OCI-LY1 (cell line): ENCODE measurements at regions not wholly inside any gene's neighbourhood (a gene's known extent, or its start where the extent isn't known, plus 50 kb on each side); places are given as distances from the start of the nearest gene placed in this dataset.

Experiments used
- H2AFZ ChIP-seq: fragments of 200-600 bp; sonication (generic), shearing (Covaris generic); 2 replicates; pipeline ENCODE4 v1.6.0; 2014; ENCODE audit warnings: antibody characterized with exemption, mild to moderate bottlenecking, low read length
- H3F3A ChIP-seq: fragments of 200-600 bp; sonication (generic), shearing (Covaris generic); 2 replicates; pipeline ENCODE4 v1.6.0; 2014; ENCODE audit warnings: mild to moderate bottlenecking, antibody characterized with exemption, low read length, moderate library complexity; ENCODE audit not compliant: insufficient read depth
- H3K27ac ChIP-seq: fragments of 200-600 bp; sonication (generic); 2 replicates; pipeline ENCODE4 v1.5.1; 2014; ENCODE audit warnings: low read length, mixed run types, mild to moderate bottlenecking, low read depth; ENCODE audit not compliant: poor library complexity, severe bottlenecking
- H3K27me3 ChIP-seq: fragments of 200-600 bp; sonication (generic); 2 replicates; pipeline ENCODE4 v1.6.0; 2014; ENCODE audit warnings: antibody characterized with exemption, mild to moderate bottlenecking, low read length, moderate library complexity; ENCODE audit not compliant: insufficient read depth
- H3K36me3 ChIP-seq: fragments of 200-600 bp; sonication (generic); 2 replicates; pipeline ENCODE4 v1.6.1; 2014; ENCODE audit warnings: mild to moderate bottlenecking, antibody characterized with exemption, low read length, moderate library complexity, mixed read lengths; ENCODE audit not compliant: insufficient read depth
- H3K4me1 ChIP-seq: fragments of 200-600 bp; sonication (generic); 2 replicates; pipeline ENCODE4 v1.5.1; 2014; ENCODE audit warnings: mild to moderate bottlenecking, low read length, moderate library complexity; ENCODE audit not compliant: insufficient read depth, severe bottlenecking
- H3K4me2 ChIP-seq: fragments of 200-600 bp; sonication (generic), shearing (Covaris generic); 2 replicates; pipeline ENCODE4 v1.6.1; 2014; ENCODE audit warnings: low read length
- H3K4me3 ChIP-seq: fragments of 200-600 bp; sonication (generic); 2 replicates; pipeline ENCODE4 v1.5.1; 2014; ENCODE audit warnings: low read length, low read depth, mild to moderate bottlenecking, mixed read lengths; ENCODE audit not compliant: poor library complexity, severe bottlenecking
- H3K79me2 ChIP-seq: fragments of 200-600 bp; shearing (Covaris generic); 2 replicates; pipeline ENCODE4 v1.6.1; 2016; ENCODE audit warnings: mixed run types, low read length, mixed read lengths; ENCODE audit not compliant: insufficient read depth
- H3K9ac ChIP-seq: fragments of 200-600 bp; sonication (generic), shearing (Covaris generic); 2 replicates; pipeline ENCODE4 v1.6.1; 2014; ENCODE audit warnings: mild to moderate bottlenecking, low read length, mixed read lengths
- H3K9me2 ChIP-seq: fragments of 200-600 bp; sonication (generic), shearing (Covaris generic); 2 replicates; pipeline ENCODE4 v1.6.1; 2014; ENCODE audit warnings: low read depth, mild to moderate bottlenecking, low read length, mixed read lengths
- H3K9me3 ChIP-seq: fragments of 200-600 bp; shearing (Covaris generic); 2 replicates; pipeline ENCODE4 v1.6.1; 2014; ENCODE audit warnings: low read length, mixed read lengths
- H4K20me1 ChIP-seq: fragments of 200-600 bp; sonication (generic), shearing (Covaris generic); 2 replicates; pipeline ENCODE4 v1.6.0; 2016; ENCODE audit warnings: mild to moderate bottlenecking, low read length; ENCODE audit not compliant: insufficient read depth
- EZH2 ChIP-seq: fragments of 200-600 bp; sonication (generic), shearing (Covaris generic); IDR thresholded peaks from 2 replicates; pipeline ENCODE4 v1.8.0; 2017; ENCODE audit warnings: borderline replicate concordance, mixed run types, mild to moderate bottlenecking, antibody characterized with exemption, low read length, moderate library complexity, mixed read lengths
- TF ChIP-seq, protein P1 (sequence below): fragments of 200-600 bp; sonication (generic), shearing (Covaris generic); IDR thresholded peaks from 2 replicates; pipeline ENCODE4 v1.5.1; 2017; ENCODE audit warnings: mild to moderate bottlenecking, antibody characterized with exemption, low read length, moderate library complexity, mixed read lengths

DNA sequence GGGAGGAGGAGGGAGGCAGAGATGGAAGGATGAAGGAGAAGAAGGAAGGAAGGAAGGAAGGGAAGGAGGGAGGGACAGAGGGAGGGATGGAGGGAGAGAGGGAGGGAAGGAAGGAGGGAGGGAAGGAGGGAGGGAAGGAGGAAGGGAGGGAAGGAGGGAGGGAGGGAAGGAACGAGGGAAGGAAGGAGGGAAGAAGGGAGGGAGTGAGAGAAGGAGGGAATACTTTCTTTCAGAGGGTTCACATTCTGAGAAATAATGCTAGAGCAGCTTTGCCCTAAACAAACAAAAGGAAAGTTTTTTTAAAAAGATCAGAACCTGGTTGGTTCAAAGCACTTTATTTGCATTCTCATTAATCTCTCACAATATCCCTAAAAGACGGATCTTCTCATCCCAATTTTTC, 96.1 kb upstream of the NXT1 start:
- no peaks in the 10 kb centered on the region for H3K79me2 ChIP-seq
- H3K9ac ChIP-seq: no peak overlapping the region
- no peaks in the 10 kb centered on the region for H3K36me3 ChIP-seq
- no peak overlapping the region for H3K4me3 ChIP-seq
- H3K27ac ChIP-seq: no peak overlapping the region
- H3K27me3 ChIP-seq: peaks cover 6% of the 10 kb centered on the region; the same call in 1 of the 2 replicates
- TF ChIP-seq, protein P1, sequence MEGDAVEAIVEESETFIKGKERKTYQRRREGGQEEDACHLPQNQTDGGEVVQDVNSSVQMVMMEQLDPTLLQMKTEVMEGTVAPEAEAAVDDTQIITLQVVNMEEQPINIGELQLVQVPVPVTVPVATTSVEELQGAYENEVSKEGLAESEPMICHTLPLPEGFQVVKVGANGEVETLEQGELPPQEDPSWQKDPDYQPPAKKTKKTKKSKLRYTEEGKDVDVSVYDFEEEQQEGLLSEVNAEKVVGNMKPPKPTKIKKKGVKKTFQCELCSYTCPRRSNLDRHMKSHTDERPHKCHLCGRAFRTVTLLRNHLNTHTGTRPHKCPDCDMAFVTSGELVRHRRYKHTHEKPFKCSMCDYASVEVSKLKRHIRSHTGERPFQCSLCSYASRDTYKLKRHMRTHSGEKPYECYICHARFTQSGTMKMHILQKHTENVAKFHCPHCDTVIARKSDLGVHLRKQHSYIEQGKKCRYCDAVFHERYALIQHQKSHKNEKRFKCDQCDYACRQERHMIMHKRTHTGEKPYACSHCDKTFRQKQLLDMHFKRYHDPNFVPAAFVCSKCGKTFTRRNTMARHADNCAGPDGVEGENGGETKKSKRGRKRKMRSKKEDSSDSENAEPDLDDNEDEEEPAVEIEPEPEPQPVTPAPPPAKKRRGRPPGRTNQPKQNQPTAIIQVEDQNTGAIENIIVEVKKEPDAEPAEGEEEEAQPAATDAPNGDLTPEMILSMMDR: no peak
- no peak for TF ChIP-seq EZH2
- no peaks in the 10 kb centered on the region for H3K9me3 ChIP-seq
- H3K9me2 ChIP-seq: no peaks in the 10 kb centered on the region
- H3K4me1 ChIP-seq: no peaks in the 10 kb centered on the region
- H2AFZ ChIP-seq: no peak overlapping the region
- H3K4me2 ChIP-seq: no peak overlapping the region
- no peaks in the 10 kb centered on the region for H4K20me1 ChIP-seq
- H3F3A ChIP-seq: no peaks in the 10 kb centered on the region

DNA sequence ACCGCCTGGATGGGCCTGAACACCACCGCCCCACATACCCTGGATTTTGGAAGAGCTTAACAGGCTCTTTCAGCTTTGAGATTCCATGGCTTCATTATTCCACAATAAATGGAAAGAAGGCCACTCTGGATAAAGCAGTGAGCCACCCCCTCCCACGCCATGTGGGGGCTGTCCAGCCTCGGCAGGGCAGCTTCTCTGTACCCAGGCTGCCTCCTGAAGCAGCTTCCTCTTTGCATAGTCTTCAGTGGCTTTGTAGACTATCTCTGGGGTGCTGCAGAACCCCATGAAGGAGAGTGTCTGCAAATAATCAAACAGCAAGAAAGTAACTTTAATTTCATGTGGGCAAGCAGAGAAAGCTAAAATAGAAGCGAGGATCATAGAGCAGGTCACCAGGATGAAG, 96.6 kb upstream of the NXT1 start:
- H4K20me1 ChIP-seq: no peaks in the 10 kb centered on the region
- no peaks in the 10 kb centered on the region for H3K36me3 ChIP-seq
- no peaks in the 10 kb centered on the region for H3F3A ChIP-seq
- no peak overlapping the region for H2AFZ ChIP-seq
- no peak overlapping the region for H3K27ac ChIP-seq
- no peaks in the 10 kb centered on the region for H3K79me2 ChIP-seq
- H3K9ac ChIP-seq: no peak overlapping the region
- no peak overlapping the region for H3K4me2 ChIP-seq
- TF ChIP-seq, protein P1: no peak
- TF ChIP-seq EZH2: no peak
- H3K4me3 ChIP-seq: no peak overlapping the region
- no peaks in the 10 kb centered on the region for H3K4me1 ChIP-seq
- H3K9me3 ChIP-seq: no peaks in the 10 kb centered on the region
- peaks cover 8% of the 10 kb centered on the region; the same call in 1 of the 2 replicates for H3K27me3 ChIP-seq
- H3K9me2 ChIP-seq: no peaks in the 10 kb centered on the region

DNA sequence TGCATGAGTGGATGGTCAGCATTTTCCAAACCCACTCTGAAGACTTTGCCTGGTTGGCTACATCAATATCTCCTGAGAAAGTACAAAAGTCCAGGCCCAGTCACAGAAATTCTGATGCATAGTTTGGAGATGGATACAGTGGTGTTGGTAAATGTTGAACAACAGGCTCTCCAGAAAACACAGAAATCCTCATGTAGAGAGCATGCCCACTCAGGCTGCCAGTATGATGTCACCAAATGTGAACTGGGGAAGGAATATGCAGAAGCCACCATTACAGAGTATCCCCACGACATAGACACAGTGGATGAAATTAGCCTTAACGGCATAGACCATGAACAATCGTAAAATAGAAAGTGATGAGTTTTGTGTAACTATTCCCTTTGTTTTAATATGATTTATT, 97.1 kb upstream of the NXT1 start:
- Histone ChIP-seq H3K4me2 (no peak overlapping the region), H3K9me2 (no peaks in the 10 kb centered on the region), H3K4me3 (no peak overlapping the region), H3K36me3 (no peaks in the 10 kb centered on the region), H3K4me1 (no peaks in the 10 kb centered on the region), H3K9ac (no peak overlapping the region), H3F3A (no peaks in the 10 kb centered on the region), H3K27me3 (peaks cover 8% of the 10 kb centered on the region; the same call in 1 of the 2 replicates), H4K20me1 (no peaks in the 10 kb centered on the region), H2AFZ (no peak overlapping the region), H3K9me3 (no peaks in the 10 kb centered on the region), H3K79me2 (no peaks in the 10 kb centered on the region), H3K27ac (no peak overlapping the region)
- TF ChIP-seq, protein P1: no peak
- no peak for TF ChIP-seq EZH2
